ENCODE measurements at regions not wholly inside any gene's neighbourhood (a gene's known extent, or its start where the extent isn't known, plus 50 kb on each side); places are given as distances from the start of the nearest gene placed in this dataset.

GRCh38 chr6:165777680-165778079 is 114.6 kb upstream of the PDE10A start:
- TF ChIP-seq CTCF (IDR thresholded peaks at IDR 0.05) (peak; percentile 37), POLR2AphosphoS5 (IDR thresholded peaks at IDR 0.05; ENCODE audit: low read depth, low read length) (no peak), REST (IDR thresholded peaks at IDR 0.05; ENCODE audit: insufficient read depth in 1 of 2, low read depth in 2 of 2, low read length in 1 of 2) (no peak), SIN3A (IDR thresholded peaks at IDR 0.05; ENCODE audit: borderline replicate concordance, insufficient read depth, low read depth, low read length) (no peak)

Data from Panc1 (cell line).